WTC11 (cell line): ENCODE measurements at regions not wholly inside any gene's neighbourhood (a gene's known extent, or its start where the extent isn't known, plus 50 kb on each side); places are given as distances from the start of the nearest gene placed in this dataset.

Source experiments
- ATAC-seq: fragments of 200-7000 bp; cut with Tn5 transposase; 2 replicates; pipeline ENCODE4 v1.10.0; 2021; ENCODE audit warnings: mild to moderate bottlenecking, moderate library complexity
- CTCF ChIA-PET: fragments of 300-600 bp; sonication (Branson Sonifier 250); formaldehyde crosslinking; loops from one replicate; lab custom pipeline; 2021; ENCODE audit warnings: antibody characterized with exemption; lab: Charles Lee
- POLR2A ChIA-PET: fragments of 350-600 bp; sonication (Branson Sonifier 250); formaldehyde crosslinking; loops from one replicate; lab custom pipeline; 2021; ENCODE audit warnings: antibody characterized with exemption; lab: Charles Lee
- DNase-seq: peaks from one replicate; pipeline ENCODE4 v3.0.0; 2021; ENCODE audit warnings: low spot score
- H3K27ac Mint-ChIP-seq: 2 replicates; pipeline ENCODE4 v1.8.0; 2021; ENCODE audit warnings: mixed read lengths
- H3K27me3 Mint-ChIP-seq: 2 replicates; pipeline ENCODE4 v1.8.0; 2021; ENCODE audit warnings: low read depth, mild to moderate bottlenecking, moderate library complexity, mixed read lengths
- H3K36me3 Mint-ChIP-seq: 2 replicates; pipeline ENCODE4 v1.8.0; 2021; ENCODE audit warnings: mixed read lengths
- H3K4me1 Mint-ChIP-seq: 2 replicates; pipeline ENCODE4 v1.8.0; 2022; ENCODE audit warnings: mixed read lengths
- H3K4me3 Mint-ChIP-seq: 2 replicates; pipeline ENCODE4 v1.8.0; 2021; ENCODE audit warnings: mild to moderate bottlenecking, moderate library complexity, mixed read lengths
- H3K9me3 Mint-ChIP-seq: 2 replicates; pipeline ENCODE4 v1.8.0; 2021; ENCODE audit warnings: mixed read lengths
- ARID4B ChIP-seq: sonication (generic); formaldehyde crosslinking; IDR thresholded peaks from 2 replicates; pipeline ENCODE4 v1.8.0; 2023; ENCODE audit warnings: missing genetic modification reagents, mild to moderate bottlenecking, borderline replicate concordance
- ATF3 ChIP-seq: sonication (generic); formaldehyde crosslinking; conservative IDR thresholded peaks from 2 replicates; pipeline ENCODE4 v1.8.1; 2022; ENCODE audit warnings: mild to moderate bottlenecking, missing genetic modification reagents
- CDX4 ChIP-seq: fragments of 250-450 bp; sonication (Bioruptor Pico); IDR thresholded peaks from 2 replicates; pipeline ENCODE4 v1.9.0; 2021; ENCODE audit warnings: moderate library complexity, mild to moderate bottlenecking, inconsistent platforms, borderline replicate concordance
- CREB1 ChIP-seq: sonication (generic); formaldehyde crosslinking; IDR thresholded peaks from 2 replicates; pipeline ENCODE4 v1.8.0; 2023; ENCODE audit warnings: mild to moderate bottlenecking, missing genetic modification reagents
- CREM ChIP-seq: sonication (generic); formaldehyde crosslinking; IDR thresholded peaks from 2 replicates; pipeline ENCODE4 v1.8.1; 2022; ENCODE audit warnings: mild to moderate bottlenecking, missing genetic modification reagents, moderate library complexity
- CTCF ChIP-seq: fragments of 200-600 bp; IDR thresholded peaks from 2 replicates; pipeline ENCODE4 v1.8.0; 2022; ENCODE audit warnings: antibody characterized with exemption
- ELF4 ChIP-seq: sonication (generic); formaldehyde crosslinking; IDR thresholded peaks from 2 replicates; pipeline ENCODE4 v1.8.1; 2022; ENCODE audit warnings: low read depth, mild to moderate bottlenecking, moderate library complexity, missing genetic modification reagents
- ESRRA ChIP-seq: sonication (generic); formaldehyde crosslinking; IDR thresholded peaks from 2 replicates; pipeline ENCODE4 v1.8.1; 2022; ENCODE audit warnings: mild to moderate bottlenecking, missing genetic modification reagents, borderline replicate concordance
- FOXP1 ChIP-seq: sonication (generic); formaldehyde crosslinking; IDR thresholded peaks from 2 replicates; pipeline ENCODE4 v1.8.0; 2022; ENCODE audit warnings: missing genetic modification reagents, mild to moderate bottlenecking, moderate library complexity, borderline replicate concordance
- KAT7 ChIP-seq: sonication (generic); formaldehyde crosslinking; IDR thresholded peaks from 2 replicates; pipeline ENCODE4 v1.8.1; 2023; ENCODE audit warnings: missing genetic modification reagents, mild to moderate bottlenecking, borderline replicate concordance
- NFE2L1 ChIP-seq: sonication (generic); formaldehyde crosslinking; IDR thresholded peaks from 2 replicates; pipeline ENCODE4 v1.8.1; 2023; ENCODE audit warnings: missing genetic modification reagents
- NR1H2 ChIP-seq: sonication (generic); formaldehyde crosslinking; IDR thresholded peaks from 2 replicates; pipeline ENCODE4 v1.9.0; 2021; ENCODE audit warnings: mild to moderate bottlenecking, moderate library complexity, missing genetic modification reagents
- OVOL2 ChIP-seq: fragments of 250-450 bp; sonication (Bioruptor Pico); IDR thresholded peaks from 2 replicates; pipeline ENCODE4 v1.9.0; 2021; ENCODE audit warnings: mild to moderate bottlenecking, borderline replicate concordance
- PRDM15 ChIP-seq: sonication (generic); formaldehyde crosslinking; IDR thresholded peaks from 2 replicates; pipeline ENCODE4 v1.8.0; 2022; ENCODE audit warnings: missing genetic modification reagents
- PREB ChIP-seq: sonication (generic); formaldehyde crosslinking; IDR thresholded peaks from 2 replicates; pipeline ENCODE4 v1.8.1; 2022; ENCODE audit warnings: mild to moderate bottlenecking, missing genetic modification reagents, moderate library complexity, borderline replicate concordance
- RORB ChIP-seq: fragments of 250-450 bp; sonication (Bioruptor Pico); IDR thresholded peaks from 2 replicates; pipeline ENCODE4 v1.9.0; 2021; ENCODE audit warnings: mild to moderate bottlenecking
- STAT6 ChIP-seq: sonication (generic); formaldehyde crosslinking; conservative IDR thresholded peaks from 2 replicates; pipeline ENCODE4 v1.8.1; 2023; ENCODE audit warnings: mild to moderate bottlenecking, low read depth, missing genetic modification reagents, moderate library complexity
- ZBTB21 ChIP-seq: sonication (generic); formaldehyde crosslinking; IDR thresholded peaks from 2 replicates; pipeline ENCODE4 v1.8.1; 2023; ENCODE audit warnings: mild to moderate bottlenecking, missing genetic modification reagents, borderline replicate concordance
- ZMAT4 ChIP-seq: fragments of 250-450 bp; sonication (Bioruptor Pico); IDR thresholded peaks from 2 replicates; pipeline ENCODE4 v1.9.0; 2021; ENCODE audit warnings: mild to moderate bottlenecking
- ZNF671 ChIP-seq: fragments of 250-450 bp; sonication (Bioruptor Pico); IDR thresholded peaks from 2 replicates; pipeline ENCODE4 v1.8.0; 2021; ENCODE audit warnings: mild to moderate bottlenecking

- TF ChIP-seq PREB (CRISPR knock-in tag) (no peak), ZNF671 (CRISPR knock-in tag) (no peak), KAT7 (CRISPR knock-in tag) (no peak), ZBTB21 (CRISPR knock-in tag) (no peak), RORB (CRISPR knock-in tag) (no peak), ELF4 (no peak), FOXP1 (no peak), NFE2L1 (CRISPR knock-in tag) (no peak), CDX4 (no peak), NR1H2 (no peak), ARID4B (no peak), CREM (CRISPR knock-in tag) (no peak)
- TF ChIP-seq, all 79 proteins: peak for 0
Observed at GRCh38 chr16:47866423-47866822, 289.4 kb downstream of the ABCC12 start (continued).

GRCh38 chr16:47865337-47865855, 290.4 kb downstream of the ABCC12 start:
- Mint-ChIP-seq H3K4me1 (peaks cover 26% of the 10 kb centered on the region), H3K9me3 (peaks cover 24% of the 10 kb centered on the region), H3K27me3 (peaks cover 15% of the 10 kb centered on the region), H3K27ac (no peak overlapping the region), H3K36me3 (peaks cover 3% of the 10 kb centered on the region), H3K4me3 (no peak overlapping the region)
- CTCF ChIA-PET: no interaction called here
- POLR2A ChIA-PET: no interaction called here
- no peak for ATAC-seq
- no peak for DNase-seq
- TF ChIP-seq CREB1 (CRISPR knock-in tag) (no peak), STAT6 (CRISPR knock-in tag) (no peak), PRDM15 (no peak), CREM (CRISPR knock-in tag) (no peak), KAT7 (CRISPR knock-in tag) (no peak), ATF3 (CRISPR knock-in tag) (no peak), NFE2L1 (CRISPR knock-in tag) (no peak), OVOL2 (CRISPR knock-in tag) (no peak), ESRRA (no peak), CTCF (no peak), ZMAT4 (CRISPR knock-in tag) (no peak)
